ENCODE measurements at regions not wholly inside any gene's neighbourhood (a gene's known extent, or its start where the extent isn't known, plus 50 kb on each side); places are given as distances from the start of the nearest gene placed in this dataset.

- TF ChIP-seq EZH2 (IDR thresholded peaks at IDR 0.05; ENCODE audit: borderline replicate concordance, low read depth, low read length, poor library complexity, severe bottlenecking) = no peak
- TF ChIP-seq, protein P1, sequence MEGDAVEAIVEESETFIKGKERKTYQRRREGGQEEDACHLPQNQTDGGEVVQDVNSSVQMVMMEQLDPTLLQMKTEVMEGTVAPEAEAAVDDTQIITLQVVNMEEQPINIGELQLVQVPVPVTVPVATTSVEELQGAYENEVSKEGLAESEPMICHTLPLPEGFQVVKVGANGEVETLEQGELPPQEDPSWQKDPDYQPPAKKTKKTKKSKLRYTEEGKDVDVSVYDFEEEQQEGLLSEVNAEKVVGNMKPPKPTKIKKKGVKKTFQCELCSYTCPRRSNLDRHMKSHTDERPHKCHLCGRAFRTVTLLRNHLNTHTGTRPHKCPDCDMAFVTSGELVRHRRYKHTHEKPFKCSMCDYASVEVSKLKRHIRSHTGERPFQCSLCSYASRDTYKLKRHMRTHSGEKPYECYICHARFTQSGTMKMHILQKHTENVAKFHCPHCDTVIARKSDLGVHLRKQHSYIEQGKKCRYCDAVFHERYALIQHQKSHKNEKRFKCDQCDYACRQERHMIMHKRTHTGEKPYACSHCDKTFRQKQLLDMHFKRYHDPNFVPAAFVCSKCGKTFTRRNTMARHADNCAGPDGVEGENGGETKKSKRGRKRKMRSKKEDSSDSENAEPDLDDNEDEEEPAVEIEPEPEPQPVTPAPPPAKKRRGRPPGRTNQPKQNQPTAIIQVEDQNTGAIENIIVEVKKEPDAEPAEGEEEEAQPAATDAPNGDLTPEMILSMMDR (conservative IDR thresholded peaks at IDR 0.05; ENCODE audit: low read depth, low read length) = no peak
Observed at GRCh38 chr11:19578871-19579270, 133.8 kb upstream of the NAV2 start.

Measured in A673 (cell line).